ENCODE measurements at regions not wholly inside any gene's neighbourhood (a gene's known extent, or its start where the extent isn't known, plus 50 kb on each side); places are given as distances from the start of the nearest gene placed in this dataset.

DNA sequence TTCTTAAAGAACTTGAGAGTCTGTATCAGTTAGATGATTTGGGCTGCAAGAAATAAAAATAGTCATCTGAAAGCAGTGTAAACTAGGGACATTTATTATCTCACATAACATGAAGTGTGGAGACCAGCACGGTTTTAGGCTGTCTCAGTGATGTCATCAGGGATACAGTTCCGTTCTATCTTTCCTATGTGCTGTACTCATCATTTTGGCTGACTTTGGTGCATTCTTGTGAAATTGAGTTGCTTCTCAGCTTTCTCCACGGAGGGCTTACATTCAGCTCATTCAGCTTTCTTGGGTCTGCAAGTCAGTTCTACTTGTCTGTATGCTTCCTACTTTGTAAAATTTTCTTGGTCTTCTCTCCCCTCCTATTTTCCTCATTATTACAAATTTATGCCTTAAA is 51.8 kb upstream of the LIN7C start:
- WGBS (ENCODE audit: missing lambda C conversion rate) = 7% methylated on average over 3 of the region's 3 CpGs
- Histone ChIP-seq H3K4me2 (no peak overlapping the region), H3K27ac (no peak overlapping the region), H3K9me3 (no peaks in the 10 kb centered on the region), H3K4me3 (no peak overlapping the region), H3K4me1 (no peaks in the 10 kb centered on the region)
- POLR2A ChIA-PET = no interaction called here
- ATAC-seq = no peak
- CTCF ChIA-PET = no interaction called here
- no peak for DNase-seq (ENCODE audit: low read depth in 1 of 2, low spot score in 1 of 2)
- no peak for TF ChIP-seq EP300 (IDR thresholded peaks at IDR 0.05)
- TF ChIP-seq RNF2 (IDR thresholded peaks at IDR 0.05; ENCODE audit: borderline replicate concordance, low read depth) = no peak
- TF ChIP-seq, protein P1, sequence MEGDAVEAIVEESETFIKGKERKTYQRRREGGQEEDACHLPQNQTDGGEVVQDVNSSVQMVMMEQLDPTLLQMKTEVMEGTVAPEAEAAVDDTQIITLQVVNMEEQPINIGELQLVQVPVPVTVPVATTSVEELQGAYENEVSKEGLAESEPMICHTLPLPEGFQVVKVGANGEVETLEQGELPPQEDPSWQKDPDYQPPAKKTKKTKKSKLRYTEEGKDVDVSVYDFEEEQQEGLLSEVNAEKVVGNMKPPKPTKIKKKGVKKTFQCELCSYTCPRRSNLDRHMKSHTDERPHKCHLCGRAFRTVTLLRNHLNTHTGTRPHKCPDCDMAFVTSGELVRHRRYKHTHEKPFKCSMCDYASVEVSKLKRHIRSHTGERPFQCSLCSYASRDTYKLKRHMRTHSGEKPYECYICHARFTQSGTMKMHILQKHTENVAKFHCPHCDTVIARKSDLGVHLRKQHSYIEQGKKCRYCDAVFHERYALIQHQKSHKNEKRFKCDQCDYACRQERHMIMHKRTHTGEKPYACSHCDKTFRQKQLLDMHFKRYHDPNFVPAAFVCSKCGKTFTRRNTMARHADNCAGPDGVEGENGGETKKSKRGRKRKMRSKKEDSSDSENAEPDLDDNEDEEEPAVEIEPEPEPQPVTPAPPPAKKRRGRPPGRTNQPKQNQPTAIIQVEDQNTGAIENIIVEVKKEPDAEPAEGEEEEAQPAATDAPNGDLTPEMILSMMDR (IDR thresholded peaks at IDR 0.05) = no peak
- TF ChIP-seq CBX8 (IDR thresholded peaks at IDR 0.05) = no peak
- TF ChIP-seq, protein P2, sequence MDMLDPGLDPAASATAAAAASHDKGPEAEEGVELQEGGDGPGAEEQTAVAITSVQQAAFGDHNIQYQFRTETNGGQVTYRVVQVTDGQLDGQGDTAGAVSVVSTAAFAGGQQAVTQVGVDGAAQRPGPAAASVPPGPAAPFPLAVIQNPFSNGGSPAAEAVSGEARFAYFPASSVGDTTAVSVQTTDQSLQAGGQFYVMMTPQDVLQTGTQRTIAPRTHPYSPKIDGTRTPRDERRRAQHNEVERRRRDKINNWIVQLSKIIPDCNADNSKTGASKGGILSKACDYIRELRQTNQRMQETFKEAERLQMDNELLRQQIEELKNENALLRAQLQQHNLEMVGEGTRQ (IDR thresholded peaks at IDR 0.05) = no peak
- TF ChIP-seq, protein P3, sequence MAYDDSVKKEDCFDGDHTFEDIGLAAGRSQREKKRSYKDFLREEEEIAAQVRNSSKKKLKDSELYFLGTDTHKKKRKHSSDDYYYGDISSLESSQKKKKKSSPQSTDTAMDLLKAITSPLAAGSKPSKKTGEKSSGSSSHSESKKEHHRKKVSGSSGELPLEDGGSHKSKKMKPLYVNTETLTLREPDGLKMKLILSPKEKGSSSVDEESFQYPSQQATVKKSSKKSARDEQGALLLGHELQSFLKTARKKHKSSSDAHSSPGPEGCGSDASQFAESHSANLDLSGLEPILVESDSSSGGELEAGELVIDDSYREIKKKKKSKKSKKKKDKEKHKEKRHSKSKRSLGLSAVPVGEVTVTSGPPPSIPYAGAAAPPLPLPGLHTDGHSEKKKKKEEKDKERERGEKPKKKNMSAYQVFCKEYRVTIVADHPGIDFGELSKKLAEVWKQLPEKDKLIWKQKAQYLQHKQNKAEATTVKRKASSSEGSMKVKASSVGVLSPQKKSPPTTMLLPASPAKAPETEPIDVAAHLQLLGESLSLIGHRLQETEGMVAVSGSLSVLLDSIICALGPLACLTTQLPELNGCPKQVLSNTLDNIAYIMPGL (CRISPR knock-in tag; IDR thresholded peaks at IDR 0.05; ENCODE audit: borderline replicate concordance) = no peak
- no peak for TF ChIP-seq KDM1A (IDR thresholded peaks at IDR 0.05; ENCODE audit: low read depth)
- TF ChIP-seq MYC (IDR thresholded peaks at IDR 0.05; ENCODE audit: borderline replicate concordance, low read length) = no peak
- TF ChIP-seq HOXB5 (CRISPR knock-in tag; IDR thresholded peaks at IDR 0.05) = no peak
- TF ChIP-seq, protein P4, sequence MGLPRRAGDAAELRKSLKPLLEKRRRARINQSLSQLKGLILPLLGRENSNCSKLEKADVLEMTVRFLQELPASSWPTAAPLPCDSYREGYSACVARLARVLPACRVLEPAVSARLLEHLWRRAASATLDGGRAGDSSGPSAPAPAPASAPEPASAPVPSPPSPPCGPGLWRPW (IDR thresholded peaks at IDR 0.05) = no peak
- FAIRE-seq = no peak

DNA sequence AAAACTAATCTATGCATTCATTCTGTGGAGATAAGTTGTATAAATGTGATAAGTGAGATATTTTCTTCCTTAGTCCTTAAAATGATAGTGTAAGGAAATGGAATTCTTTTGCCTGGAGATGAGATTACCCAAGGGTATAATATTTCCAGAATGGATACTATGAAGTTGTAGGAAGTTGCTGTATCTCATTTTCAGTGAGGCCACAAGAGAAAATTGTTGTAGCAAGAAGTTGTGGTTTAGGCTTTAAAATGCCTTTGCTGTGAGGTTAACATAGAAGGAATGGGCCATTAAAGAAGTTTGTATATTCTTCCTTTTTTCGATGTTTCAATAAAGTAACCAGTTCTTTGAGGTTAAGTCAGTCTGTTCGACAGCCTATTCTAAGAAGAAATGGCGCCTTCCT is 50.7 kb upstream of the LIN7C start:
- 15% methylated on average over 3 of the region's 3 CpGs for WGBS (ENCODE audit: missing lambda C conversion rate)
- FAIRE-seq = no peak
- CTCF ChIA-PET = no interaction called here

More for the DNA sequence above, 50.7 kb upstream of the LIN7C start:
- H3K4me2 ChIP-seq = no peak overlapping the region
- H3K9me3 ChIP-seq = no peaks in the 10 kb centered on the region
- no peak overlapping the region for H3K27ac ChIP-seq
- POLR2A ChIA-PET = no interaction called here
- ATAC-seq (no peak), DNase-seq (ENCODE audit: low read depth in 1 of 2, low spot score in 1 of 2) (no peak)
- H3K4me3 ChIP-seq = no peak overlapping the region
- H3K4me1 ChIP-seq = no peaks in the 10 kb centered on the region
- no peak for TF ChIP-seq POLR2A (IDR thresholded peaks at IDR 0.05; ENCODE audit: low read length)
- TF ChIP-seq, protein P5, sequence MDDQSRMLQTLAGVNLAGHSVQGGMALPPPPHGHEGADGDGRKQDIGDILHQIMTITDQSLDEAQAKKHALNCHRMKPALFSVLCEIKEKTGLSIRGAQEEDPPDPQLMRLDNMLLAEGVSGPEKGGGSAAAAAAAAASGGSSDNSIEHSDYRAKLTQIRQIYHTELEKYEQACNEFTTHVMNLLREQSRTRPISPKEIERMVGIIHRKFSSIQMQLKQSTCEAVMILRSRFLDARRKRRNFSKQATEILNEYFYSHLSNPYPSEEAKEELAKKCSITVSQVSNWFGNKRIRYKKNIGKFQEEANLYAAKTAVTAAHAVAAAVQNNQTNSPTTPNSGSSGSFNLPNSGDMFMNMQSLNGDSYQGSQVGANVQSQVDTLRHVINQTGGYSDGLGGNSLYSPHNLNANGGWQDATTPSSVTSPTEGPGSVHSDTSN (IDR thresholded peaks at IDR 0.05) = no peak
- no peak for TF ChIP-seq ZFP36 (IDR thresholded peaks at IDR 0.05; ENCODE audit: borderline replicate concordance, partially characterized antibody)
- TF ChIP-seq HDAC2 (IDR thresholded peaks at IDR 0.05) = no peak
- TF ChIP-seq JUNB (IDR thresholded peaks at IDR 0.05) = no peak
- TF ChIP-seq POLR2AphosphoS2 (conservative IDR thresholded peaks at IDR 0.05; ENCODE audit: low read length) = no peak
- TF ChIP-seq, protein P3 (CRISPR knock-in tag; IDR thresholded peaks at IDR 0.05; ENCODE audit: borderline replicate concordance) = no peak
- TF ChIP-seq ZC3H11A (IDR thresholded peaks at IDR 0.05) = no peak
- TF ChIP-seq ESRRA (IDR thresholded peaks at IDR 0.05; ENCODE audit: borderline replicate concordance, low read length) = no peak
- TF ChIP-seq MAFK (IDR thresholded peaks at IDR 0.05; ENCODE audit: partially characterized antibody) = no peak
- TF ChIP-seq KDM1A (IDR thresholded peaks at IDR 0.05; ENCODE audit: low read depth) = no peak
- no peak for TF ChIP-seq KDM5A (IDR thresholded peaks at IDR 0.05)
